Right atrium auricular region (tissue), 2 donors: ENCODE measurements at regions not wholly inside any gene's neighbourhood (a gene's known extent, or its start where the extent isn't known, plus 50 kb on each side); places are given as distances from the start of the nearest gene placed in this dataset.
"Not testable (repeated sequence)": the region's sequence is repeated elsewhere in the genome, so short reads cannot be mapped to it uniquely, and the experiment has no call there.

Experiments used
- DNase-seq: peaks from one replicate; pipeline ENCODE4 v3.0.0-alpha.2; 2019; ENCODE audit warnings: low spot score
- H3K27ac ChIP-seq, 2 donors: fragments of 200-600 bp; sonication (generic); 1 replicate in 1 of 2; 2 replicates in 1 of 2; pipeline ENCODE4 v1.5.1; 2016 to 2019
- H3K27me3 ChIP-seq, 2 donors: fragments of 200-600 bp; sonication (generic); one replicate each; pipeline versions ENCODE4 v1.5.1 to v1.6.0; 2017 to 2019
- H3K36me3 ChIP-seq: fragments of 200-600 bp; sonication (generic); one replicate; pipeline ENCODE4 v1.5.1; 2016
- H3K4me1 ChIP-seq, 2 donors: fragments of 200-600 bp; sonication (generic); one replicate each; pipeline versions ENCODE4 v1.5.1 to v1.6.0; 2017 to 2019
- H3K4me3 ChIP-seq, 2 donors: fragments of 200-600 bp; sonication (generic); 1 replicate in 1 of 2; 2 replicates in 1 of 2; pipeline ENCODE4 v1.5.1; 2017 to 2019; ENCODE audit warnings: mild to moderate bottlenecking in 1 of 2, moderate library complexity in 1 of 2
- H3K9me3 ChIP-seq, 2 donors: fragments of 200-600 bp; sonication (generic); one replicate each; pipeline ENCODE4 v1.5.1; 2019
- TF ChIP-seq, protein P1 (sequence below), 2 donors: fragments of 200-600 bp; sonication (generic); IDR thresholded peaks; one replicate each; pipeline ENCODE4 v1.5.1; 2019; ENCODE audit warnings: antibody characterized with exemption in 2 of 2

DNA sequence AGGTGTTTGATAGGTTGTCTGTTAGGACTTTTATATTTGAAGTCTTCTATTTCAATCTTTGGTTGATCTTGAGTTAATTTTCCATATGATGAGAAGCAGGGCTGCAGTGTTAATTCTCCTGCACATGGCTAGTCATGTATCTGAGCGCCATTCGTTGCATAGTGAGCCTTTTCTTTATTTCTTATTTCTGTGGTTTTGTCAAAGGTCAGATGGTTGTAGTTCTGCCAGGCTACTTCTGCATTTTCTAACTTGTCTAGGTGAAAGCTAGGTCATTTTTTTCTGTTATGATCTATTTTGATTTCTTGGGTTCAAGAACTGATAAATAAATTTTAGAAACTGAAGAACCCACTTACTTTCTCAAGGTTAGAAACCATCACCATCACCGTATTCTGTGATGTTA, 56.7 kb downstream of the CCDC74A start:
- Histone ChIP-seq H3K4me3 (no peak overlapping the region), H3K9me3 (no peaks in the 10 kb centered on the region), H3K27ac (no peak overlapping the region), H3K27me3 (no peaks in the 10 kb centered on the region), H3K4me1 (no peaks in the 10 kb centered on the region), H3K36me3 (no peaks in the 10 kb centered on the region)
- DNase-seq, result no peak
- TF ChIP-seq, protein P1, sequence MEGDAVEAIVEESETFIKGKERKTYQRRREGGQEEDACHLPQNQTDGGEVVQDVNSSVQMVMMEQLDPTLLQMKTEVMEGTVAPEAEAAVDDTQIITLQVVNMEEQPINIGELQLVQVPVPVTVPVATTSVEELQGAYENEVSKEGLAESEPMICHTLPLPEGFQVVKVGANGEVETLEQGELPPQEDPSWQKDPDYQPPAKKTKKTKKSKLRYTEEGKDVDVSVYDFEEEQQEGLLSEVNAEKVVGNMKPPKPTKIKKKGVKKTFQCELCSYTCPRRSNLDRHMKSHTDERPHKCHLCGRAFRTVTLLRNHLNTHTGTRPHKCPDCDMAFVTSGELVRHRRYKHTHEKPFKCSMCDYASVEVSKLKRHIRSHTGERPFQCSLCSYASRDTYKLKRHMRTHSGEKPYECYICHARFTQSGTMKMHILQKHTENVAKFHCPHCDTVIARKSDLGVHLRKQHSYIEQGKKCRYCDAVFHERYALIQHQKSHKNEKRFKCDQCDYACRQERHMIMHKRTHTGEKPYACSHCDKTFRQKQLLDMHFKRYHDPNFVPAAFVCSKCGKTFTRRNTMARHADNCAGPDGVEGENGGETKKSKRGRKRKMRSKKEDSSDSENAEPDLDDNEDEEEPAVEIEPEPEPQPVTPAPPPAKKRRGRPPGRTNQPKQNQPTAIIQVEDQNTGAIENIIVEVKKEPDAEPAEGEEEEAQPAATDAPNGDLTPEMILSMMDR (IDR thresholded peaks at IDR 0.05), result no peak

DNA sequence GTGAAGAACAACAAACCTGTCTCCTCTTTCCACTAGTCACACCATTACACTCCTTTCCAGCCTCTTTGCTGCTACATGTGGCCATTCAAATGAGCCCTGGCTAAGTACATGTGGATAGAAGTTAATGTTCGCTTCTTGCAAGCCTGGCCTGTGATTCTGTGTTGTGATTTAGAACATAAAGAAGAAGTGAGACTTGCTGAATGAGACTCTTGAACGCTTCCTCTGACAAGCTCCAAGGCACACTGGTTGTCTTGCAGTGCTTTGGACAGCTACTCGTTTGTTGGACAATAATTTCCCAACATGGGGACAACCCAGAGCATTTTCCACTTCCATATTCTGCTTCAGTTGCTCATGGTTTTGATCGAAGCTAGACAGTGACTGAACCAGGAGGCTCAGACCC, 57.3 kb downstream of the CCDC74A start:
- Histone ChIP-seq H3K27me3 (no peaks in the 10 kb centered on the region), H3K27ac (no peak overlapping the region), H3K36me3 (no peaks in the 10 kb centered on the region), H3K4me1 (no peaks in the 10 kb centered on the region), H3K4me3 (no peak overlapping the region), H3K9me3 (no peaks in the 10 kb centered on the region)
- TF ChIP-seq, protein P1 (IDR thresholded peaks at IDR 0.05), result no peak
- no peak for DNase-seq

DNA sequence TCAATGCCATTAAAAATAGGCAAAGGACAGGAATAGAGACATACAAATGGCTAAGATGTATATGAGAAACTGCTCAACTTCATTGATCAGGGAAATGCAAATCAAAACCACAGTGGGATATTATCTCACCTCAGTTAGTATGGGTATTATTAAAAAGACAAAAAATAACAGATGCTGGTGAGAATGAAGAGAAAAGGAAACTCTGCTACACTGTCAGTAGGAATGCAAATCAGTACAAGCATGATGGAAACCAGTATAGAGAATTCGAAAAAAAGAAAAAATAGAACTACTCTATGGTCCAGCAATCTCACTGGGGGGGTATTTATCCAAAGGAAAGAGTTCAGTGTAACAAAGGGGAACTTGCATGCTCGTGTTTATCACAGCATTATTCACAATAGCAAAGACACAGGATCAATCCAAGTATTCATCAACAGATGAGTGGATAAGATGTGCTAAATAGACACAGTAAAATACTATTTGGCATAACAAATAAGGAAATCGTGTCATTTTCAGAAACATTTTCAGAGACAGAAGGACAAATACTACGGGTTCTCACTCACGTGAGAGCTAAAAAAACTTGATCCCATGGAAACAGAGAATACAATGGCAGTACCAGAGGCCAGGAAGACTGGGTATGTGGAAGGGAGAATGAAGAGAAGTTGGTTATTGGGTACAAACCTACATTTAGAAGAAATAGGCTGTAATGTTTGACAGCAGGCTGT, 60.6 kb downstream of the CCDC74A start:
- no peaks in the 10 kb centered on the region for H3K9me3 ChIP-seq
- TF ChIP-seq, protein P1 (IDR thresholded peaks at IDR 0.05), result no peak
- H3K27ac ChIP-seq, result no peak overlapping the region
- DNase-seq, result no peak
- H3K36me3 ChIP-seq, result no peaks in the 10 kb centered on the region
- no peaks in the 10 kb centered on the region for H3K27me3 ChIP-seq
- no peaks in the 10 kb centered on the region for H3K4me1 ChIP-seq
- H3K4me3 ChIP-seq, result no peak overlapping the region

DNA sequence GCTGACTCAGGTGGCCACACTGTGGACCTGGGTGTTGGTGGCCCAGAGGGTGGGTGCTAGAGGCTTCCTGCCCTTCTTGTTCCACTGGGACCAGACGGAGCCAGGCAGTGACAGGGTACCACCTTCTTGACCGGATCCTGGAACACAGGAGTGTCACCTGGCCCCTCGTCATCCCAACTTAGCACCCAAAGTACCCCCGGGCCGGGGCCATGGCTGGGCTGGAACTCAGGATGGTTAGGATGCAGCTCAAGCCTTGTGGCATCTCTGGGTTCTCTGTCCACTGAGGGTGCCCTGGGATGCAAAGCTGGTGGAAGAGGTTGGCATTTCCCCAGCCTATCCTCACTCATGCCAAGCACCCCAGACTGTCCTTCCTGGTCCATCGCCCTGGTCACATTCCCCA, 61.4 kb downstream of the CCDC74A start:
- H3K27ac ChIP-seq, H3K27me3 ChIP-seq, DNase-seq, H3K9me3 ChIP-seq, H3K4me1 ChIP-seq, H3K4me3 ChIP-seq, H3K36me3 ChIP-seq: not testable (repeated sequence)

DNA sequence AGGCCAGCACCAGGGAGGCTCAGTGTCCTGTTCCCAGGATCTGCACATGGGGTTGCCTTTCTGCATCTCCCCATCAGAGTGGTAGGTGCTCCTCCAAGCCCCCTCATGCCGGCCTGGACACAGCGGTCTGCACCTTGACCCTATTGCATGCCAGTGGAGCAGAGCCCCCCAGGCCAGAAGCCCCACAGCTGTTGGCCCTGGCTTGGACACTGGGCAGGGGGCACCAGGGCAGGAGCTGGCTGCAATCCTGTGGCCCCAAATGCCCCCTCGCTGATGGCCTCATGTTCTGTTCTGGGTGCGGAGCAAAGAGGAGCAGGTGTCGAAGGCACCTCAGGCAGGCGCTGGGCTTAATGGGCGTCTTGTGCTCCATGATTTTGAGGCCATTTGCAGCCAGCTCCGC, 62.7 kb downstream of the CCDC74A start:
- Histone ChIP-seq H3K27me3 (no peaks in the 10 kb centered on the region), H3K4me1 (no peaks in the 10 kb centered on the region), H3K36me3 (no peaks in the 10 kb centered on the region), H3K4me3 (no peak overlapping the region), H3K9me3 (no peaks in the 10 kb centered on the region), H3K27ac (no peak overlapping the region)
- TF ChIP-seq, protein P1 (IDR thresholded peaks at IDR 0.05), result no peak
- no peak for DNase-seq

DNA sequence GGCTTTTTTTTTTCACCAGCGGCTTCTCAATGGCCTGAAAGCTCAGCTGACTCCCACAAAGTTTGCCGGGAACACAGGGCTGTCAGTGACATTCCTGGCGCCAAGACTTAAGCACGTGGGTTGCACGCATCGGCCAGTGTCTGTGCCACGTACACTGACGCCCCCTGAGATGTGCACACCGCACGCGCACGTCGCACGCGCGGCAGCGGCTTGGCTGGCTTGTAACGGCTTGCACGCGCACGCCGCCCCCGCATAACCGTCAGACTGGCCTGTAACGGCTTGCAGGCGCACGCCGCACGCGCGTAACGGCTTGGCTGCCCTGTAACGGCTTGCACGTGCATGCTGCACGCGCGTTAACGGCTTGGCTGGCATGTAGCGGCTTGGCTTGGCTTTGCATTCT, 63.2 kb downstream of the CCDC74A start:
- Histone ChIP-seq H3K4me3 (no peak overlapping the region), H3K9me3 (no peaks in the 10 kb centered on the region), H3K36me3 (no peaks in the 10 kb centered on the region), H3K4me1 (no peaks in the 10 kb centered on the region), H3K27ac (no peak overlapping the region), H3K27me3 (no peaks in the 10 kb centered on the region)
- no peak for DNase-seq
- TF ChIP-seq, protein P1 (IDR thresholded peaks at IDR 0.05), result no peak

DNA sequence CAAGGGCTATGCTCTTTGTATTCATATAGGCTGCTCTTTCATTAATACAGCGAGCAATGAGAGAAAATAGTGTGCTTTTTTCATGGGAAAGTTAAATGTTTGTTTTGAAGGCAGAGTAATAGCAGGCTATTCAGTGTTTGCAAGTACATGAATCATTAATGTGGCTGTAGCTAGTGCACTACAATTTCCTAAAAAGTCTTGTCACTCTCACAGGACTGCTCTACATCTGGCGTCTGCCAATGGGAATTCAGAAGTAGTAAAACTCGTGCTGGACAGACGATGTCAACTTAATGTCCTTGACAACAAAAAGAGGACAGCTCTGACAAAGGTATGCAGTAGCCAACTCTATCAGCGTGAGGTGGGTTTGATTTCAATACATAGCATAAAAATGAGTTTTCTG, 68.9 kb downstream of the CCDC74A start:
- DNase-seq, H3K9me3 ChIP-seq, H3K27ac ChIP-seq, H3K4me1 ChIP-seq, H3K27me3 ChIP-seq, H3K36me3 ChIP-seq, H3K4me3 ChIP-seq: not testable (repeated sequence)

DNA sequence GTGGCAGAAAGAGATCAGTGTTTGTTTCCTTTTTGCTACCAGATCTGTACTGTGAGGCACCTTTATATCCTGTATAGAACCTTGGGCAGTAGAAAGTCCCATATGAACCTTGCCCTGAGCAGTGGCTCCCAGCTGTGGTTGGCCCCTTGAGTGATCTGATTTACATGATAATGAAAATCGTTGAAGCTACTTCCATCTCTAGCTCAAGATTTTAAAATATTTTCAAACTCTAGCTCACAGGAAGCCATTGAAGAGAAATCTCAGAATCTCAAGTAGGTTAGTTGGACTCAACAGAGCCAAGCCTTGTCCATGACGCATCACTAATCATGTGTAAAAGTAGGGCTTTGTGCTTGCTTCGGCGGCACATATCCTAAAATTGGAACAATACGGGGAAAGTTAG, 74.8 kb downstream of the CCDC74A start:
- not testable (repeated sequence) for H3K4me1 ChIP-seq, H3K4me3 ChIP-seq, H3K9me3 ChIP-seq, H3K36me3 ChIP-seq, DNase-seq, H3K27ac ChIP-seq, H3K27me3 ChIP-seq

DNA sequence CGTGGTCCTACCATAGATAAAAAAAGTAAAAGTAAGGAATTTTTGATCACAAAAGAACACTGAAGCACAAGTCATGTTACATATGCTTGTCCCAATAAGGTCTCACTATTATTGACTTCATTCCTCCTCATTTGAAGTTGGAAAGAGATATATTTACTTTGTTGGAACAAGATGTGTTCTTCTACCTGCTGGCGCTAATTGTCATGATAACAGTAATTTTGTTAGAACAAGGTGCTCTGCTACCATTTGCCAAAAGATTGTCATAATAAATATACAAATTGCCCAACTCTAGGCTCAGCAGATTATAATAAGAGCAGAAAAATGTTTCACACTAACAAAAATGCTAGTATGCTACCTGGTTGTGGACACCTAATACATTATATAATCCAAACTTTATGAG, 77.0 kb downstream of the CCDC74A start:
- not testable (repeated sequence) for H3K4me1 ChIP-seq, DNase-seq, H3K27me3 ChIP-seq, H3K4me3 ChIP-seq, H3K36me3 ChIP-seq, H3K9me3 ChIP-seq, H3K27ac ChIP-seq

DNA sequence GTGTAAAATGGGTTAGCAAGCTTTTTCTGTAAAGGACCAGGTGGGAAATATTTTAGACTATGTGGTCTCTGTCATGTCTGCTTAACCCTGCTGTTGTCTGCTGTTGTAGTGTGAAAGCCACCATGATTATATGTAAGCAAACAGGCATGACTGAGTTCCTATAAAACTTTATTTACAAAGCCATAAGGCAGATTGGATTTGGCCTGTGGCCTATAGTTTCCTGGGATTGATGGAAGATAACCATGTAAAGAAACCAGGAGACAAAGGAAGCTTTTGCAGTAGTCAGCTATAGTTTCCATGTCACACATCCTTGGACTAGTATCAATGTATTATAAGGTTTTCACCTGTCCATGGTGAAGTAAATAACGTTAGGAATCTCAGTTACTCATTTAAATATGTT, 78.7 kb downstream of the CCDC74A start:
- H3K27ac ChIP-seq, H3K9me3 ChIP-seq, H3K4me1 ChIP-seq, DNase-seq, H3K36me3 ChIP-seq, H3K4me3 ChIP-seq, H3K27me3 ChIP-seq: not testable (repeated sequence)
